ENCODE measurements at regions not wholly inside any gene's neighbourhood (a gene's known extent, or its start where the extent isn't known, plus 50 kb on each side); places are given as distances from the start of the nearest gene placed in this dataset.

GRCh38 chr20:4490606-4491280 is 195.5 kb upstream of the PRNP start:
- FAIRE-seq = no peak
- no peak for DNase-seq (ENCODE audit: insufficient read length, low spot score)
- no peak for TF ChIP-seq CTCF (IDR thresholded peaks at IDR 0.05; ENCODE audit: insufficient read depth, missing control alignments)

GRCh38 chr20:4490045-4490444 is 196.2 kb upstream of the PRNP start:
- no peak for FAIRE-seq
- TF ChIP-seq CTCF (IDR thresholded peaks at IDR 0.05; ENCODE audit: insufficient read depth, missing control alignments) = no peak
- DNase-seq (ENCODE audit: insufficient read length, low spot score) = no peak

- TF ChIP-seq CTCF (IDR thresholded peaks at IDR 0.05; ENCODE audit: insufficient read depth, missing control alignments) = no peak
- FAIRE-seq (no peak), DNase-seq (ENCODE audit: insufficient read length, low spot score) (no peak)
Observed at GRCh38 chr20:4488407-4489339, 197.6 kb upstream of the PRNP start.

GRCh38 chr20:4484379-4484997 is 201.8 kb upstream of the PRNP start:
- FAIRE-seq (no peak), DNase-seq (ENCODE audit: insufficient read length, low spot score) (no peak)
- no peak for TF ChIP-seq CTCF (IDR thresholded peaks at IDR 0.05; ENCODE audit: insufficient read depth, missing control alignments)

- DNase-seq (ENCODE audit: insufficient read length, low spot score) (no peak), FAIRE-seq (no peak)
- no peak for TF ChIP-seq CTCF (IDR thresholded peaks at IDR 0.05; ENCODE audit: insufficient read depth, missing control alignments)
Observed at GRCh38 chr20:4483961-4484360, 202.3 kb upstream of the PRNP start.

GRCh38 chr20:4483486-4483885 is 202.8 kb upstream of the PRNP start:
- DNase-seq (ENCODE audit: insufficient read length, low spot score) = no peak
- no peak for TF ChIP-seq CTCF (IDR thresholded peaks at IDR 0.05; ENCODE audit: insufficient read depth, missing control alignments)
- FAIRE-seq = no peak
